Stimulated activated naive B cell treated with anti-CD40 and anti-IgM and Interleukin-4, amounts not matched to agents 10 μg/mL and 1 μg/mL and 100 μg/mL, for 72 hours (primary cell): ENCODE measurements at regions not wholly inside any gene's neighbourhood (a gene's known extent, or its start where the extent isn't known, plus 50 kb on each side); places are given as distances from the start of the nearest gene placed in this dataset.
"Not testable (repeated sequence)": the region's sequence is repeated elsewhere in the genome, so short reads cannot be mapped to it uniquely, and the experiment has no call there.

Experiments used
- ATAC-seq, 2 donors: fragments of 150-1000 bp; cut with Tn5 transposase; replicated peaks; 2 replicates each; pipeline ENCODE4 v1.10.0; 2021; ENCODE audit warnings: moderate library complexity in 1 of 2
- DNase-seq: peaks from one replicate; pipeline ENCODE4 v3.0.0; 2021
- H3K27ac Mint-ChIP-seq: one replicate; pipeline ENCODE4 v1.8.0; 2022; ENCODE audit warnings: mild to moderate bottlenecking, mixed read lengths
- H3K27me3 Mint-ChIP-seq, 2 donors: one replicate each; pipeline ENCODE4 v1.8.0; 2022; ENCODE audit warnings: mixed read lengths in 2 of 2
- H3K36me3 Mint-ChIP-seq, 2 donors: one replicate each; pipeline ENCODE4 v1.8.0; 2022; ENCODE audit warnings: mixed read lengths in 2 of 2, mild to moderate bottlenecking in 1 of 2
- H3K4me1 Mint-ChIP-seq, 2 donors: one replicate each; pipeline ENCODE4 v1.8.0; 2022; ENCODE audit warnings: mixed read lengths in 2 of 2, mild to moderate bottlenecking in 1 of 2
- H3K4me3 Mint-ChIP-seq, 2 donors: one replicate each; pipeline ENCODE4 v1.8.0; 2022; ENCODE audit warnings: mild to moderate bottlenecking in 2 of 2, mixed read lengths in 2 of 2, moderate library complexity in 1 of 2
- H3K9me3 Mint-ChIP-seq, 2 donors: one replicate each; pipeline ENCODE4 v1.8.0; 2022; ENCODE audit warnings: mixed read lengths in 2 of 2, mild to moderate bottlenecking in 1 of 2

- no peak overlapping the region for H3K27ac Mint-ChIP-seq
- H3K4me1 Mint-ChIP-seq = no peaks in the 10 kb centered on the region
- no peaks in the 10 kb centered on the region for H3K27me3 Mint-ChIP-seq
- ATAC-seq (no peak), DNase-seq (no peak)
- peaks cover 0 to 3% of the 10 kb centered on the region in 2 donors for H3K9me3 Mint-ChIP-seq
- no peaks in the 10 kb centered on the region for H3K36me3 Mint-ChIP-seq
- no peak overlapping the region for H3K4me3 Mint-ChIP-seq
These were observed 156.0 kb downstream of the PCDH18 start for GRCh38 chr4:137376312-137376711.

- H3K9me3 Mint-ChIP-seq = peaks cover 0 to 5% of the 10 kb centered on the region in 2 donors
- no peak overlapping the region for H3K4me3 Mint-ChIP-seq
- no peaks in the 10 kb centered on the region for H3K36me3 Mint-ChIP-seq
- no peak for ATAC-seq
- H3K4me1 Mint-ChIP-seq = no peaks in the 10 kb centered on the region
- DNase-seq = no peak
- no peak overlapping the region for H3K27ac Mint-ChIP-seq
- H3K27me3 Mint-ChIP-seq = no peaks in the 10 kb centered on the region
These were observed 157.0 kb downstream of the PCDH18 start for GRCh38 chr4:137375111-137375850.

- DNase-seq (no peak), ATAC-seq (no peak)
- Mint-ChIP-seq H3K4me1 (no peaks in the 10 kb centered on the region), H3K27me3 (no peaks in the 10 kb centered on the region), H3K36me3 (no peaks in the 10 kb centered on the region), H3K4me3 (no peak overlapping the region), H3K27ac (no peak overlapping the region), H3K9me3 (peaks cover 0 to 4% of the 10 kb centered on the region in 2 donors)
These were observed 161.6 kb downstream of the PCDH18 start for GRCh38 chr4:137370679-137371078.

- Mint-ChIP-seq H3K4me1 (no peaks in the 10 kb centered on the region), H3K27me3 (no peaks in the 10 kb centered on the region), H3K9me3 (peaks cover 0 to 4% of the 10 kb centered on the region in 2 donors), H3K4me3 (no peak overlapping the region), H3K36me3 (no peaks in the 10 kb centered on the region), H3K27ac (no peak overlapping the region)
- no peak for DNase-seq
- ATAC-seq = no peak
These were observed 162.1 kb downstream of the PCDH18 start for GRCh38 chr4:137370206-137370633.

- no peak overlapping the region for H3K4me3 Mint-ChIP-seq
- no peaks in the 10 kb centered on the region for H3K36me3 Mint-ChIP-seq
- no peak for DNase-seq
- ATAC-seq = no peak
- H3K27me3 Mint-ChIP-seq = no peaks in the 10 kb centered on the region
- peaks cover 0 to 4% of the 10 kb centered on the region in 2 donors for H3K9me3 Mint-ChIP-seq
- no peaks in the 10 kb centered on the region for H3K4me1 Mint-ChIP-seq
- H3K27ac Mint-ChIP-seq = no peak overlapping the region
These were observed 164.7 kb downstream of the PCDH18 start for GRCh38 chr4:137367620-137368019.

- Mint-ChIP-seq H3K36me3 (no peaks in the 10 kb centered on the region), H3K27me3 (no peaks in the 10 kb centered on the region), H3K4me1 (no peaks in the 10 kb centered on the region), H3K4me3 (no peak overlapping the region), H3K27ac (no peak overlapping the region), H3K9me3 (no peaks in the 10 kb centered on the region)
- no peak for ATAC-seq
- no peak for DNase-seq
These were observed 168.8 kb downstream of the PCDH18 start for GRCh38 chr4:137363496-137363895.

- Mint-ChIP-seq H3K27me3 (no peaks in the 10 kb centered on the region), H3K4me3 (no peak overlapping the region), H3K9me3 (no peaks in the 10 kb centered on the region), H3K4me1 (no peaks in the 10 kb centered on the region), H3K36me3 (no peaks in the 10 kb centered on the region), H3K27ac (no peak overlapping the region)
- DNase-seq (no peak), ATAC-seq (no peak)
These were observed 170.4 kb downstream of the PCDH18 start for GRCh38 chr4:137361756-137362470.

GRCh38 chr4:137360761-137361160 lies 171.5 kb downstream of the PCDH18 start:
- DNase-seq (no peak), ATAC-seq (no peak)
- H3K4me3 Mint-ChIP-seq = no peak overlapping the region
- H3K9me3 Mint-ChIP-seq = no peaks in the 10 kb centered on the region
- H3K27ac Mint-ChIP-seq = no peak overlapping the region
- H3K4me1 Mint-ChIP-seq = no peaks in the 10 kb centered on the region
- no peaks in the 10 kb centered on the region for H3K36me3 Mint-ChIP-seq
- no peaks in the 10 kb centered on the region for H3K27me3 Mint-ChIP-seq

- H3K4me1 Mint-ChIP-seq = no peaks in the 10 kb centered on the region
- no peak overlapping the region for H3K4me3 Mint-ChIP-seq
- no peaks in the 10 kb centered on the region for H3K36me3 Mint-ChIP-seq
- peaks cover 0 to 3% of the 10 kb centered on the region in 2 donors for H3K9me3 Mint-ChIP-seq
- no peak for DNase-seq
- H3K27me3 Mint-ChIP-seq = no peaks in the 10 kb centered on the region
- ATAC-seq = no peak
- H3K27ac Mint-ChIP-seq = no peak overlapping the region
These were observed 172.5 kb downstream of the PCDH18 start for GRCh38 chr4:137359691-137360315.

- H3K9me3 Mint-ChIP-seq = peaks cover 8 to 12% of the 10 kb centered on the region in 2 donors
- not testable (repeated sequence) for H3K27me3 Mint-ChIP-seq, H3K36me3 Mint-ChIP-seq, H3K4me1 Mint-ChIP-seq, ATAC-seq, DNase-seq, H3K4me3 Mint-ChIP-seq, H3K27ac Mint-ChIP-seq
These were observed 177.7 kb downstream of the PCDH18 start for GRCh38 chr4:137354562-137354961.

- no peak overlapping the region for H3K4me3 Mint-ChIP-seq
- peaks cover 3 to 10% of the 10 kb centered on the region in 2 donors for H3K9me3 Mint-ChIP-seq
- DNase-seq = no peak
- H3K4me1 Mint-ChIP-seq = no peaks in the 10 kb centered on the region
- no peak overlapping the region for H3K27ac Mint-ChIP-seq
- H3K36me3 Mint-ChIP-seq = no peaks in the 10 kb centered on the region
- H3K27me3 Mint-ChIP-seq = no peaks in the 10 kb centered on the region
- no peak for ATAC-seq
These were observed 184.9 kb downstream of the PCDH18 start for GRCh38 chr4:137347371-137347770.

GRCh38 chr4:137345597-137345996 lies 186.7 kb downstream of the PCDH18 start:
- ATAC-seq = no peak
- Mint-ChIP-seq H3K4me1 (no peaks in the 10 kb centered on the region), H3K9me3 (peaks cover 0 to 2% of the 10 kb centered on the region in 2 donors), H3K4me3 (no peak overlapping the region), H3K27ac (no peak overlapping the region), H3K27me3 (no peaks in the 10 kb centered on the region), H3K36me3 (no peaks in the 10 kb centered on the region)
- no peak for DNase-seq

GRCh38 chr4:137343221-137343620 lies 189.1 kb downstream of the PCDH18 start:
- Mint-ChIP-seq H3K27ac (no peak overlapping the region), H3K27me3 (no peaks in the 10 kb centered on the region), H3K9me3 (peaks cover 0 to 2% of the 10 kb centered on the region in 2 donors), H3K36me3 (no peaks in the 10 kb centered on the region), H3K4me1 (no peaks in the 10 kb centered on the region), H3K4me3 (no peak overlapping the region)
- ATAC-seq (no peak), DNase-seq (no peak)

- Mint-ChIP-seq H3K4me3 (no peak overlapping the region), H3K27ac (no peak overlapping the region), H3K4me1 (no peaks in the 10 kb centered on the region), H3K36me3 (no peaks in the 10 kb centered on the region), H3K9me3 (peaks cover 4 to 5% of the 10 kb centered on the region in 2 donors), H3K27me3 (no peaks in the 10 kb centered on the region)
- ATAC-seq (no peak), DNase-seq (no peak)
These were observed 199.3 kb downstream of the PCDH18 start for GRCh38 chr4:137333031-137333430.

GRCh38 chr4:137312257-137312656 lies 220.0 kb downstream of the PCDH18 start:
- DNase-seq = no peak
- no peaks in the 10 kb centered on the region for H3K4me1 Mint-ChIP-seq
- no peak overlapping the region for H3K27ac Mint-ChIP-seq
- H3K9me3 Mint-ChIP-seq = peaks cover 0 to 1% of the 10 kb centered on the region in 2 donors
- H3K27me3 Mint-ChIP-seq = no peaks in the 10 kb centered on the region
- H3K36me3 Mint-ChIP-seq = no peaks in the 10 kb centered on the region
- no peak for ATAC-seq
- no peak overlapping the region for H3K4me3 Mint-ChIP-seq
